Neural cell (in vitro differentiated cells): ENCODE measurements at regions not wholly inside any gene's neighbourhood (a gene's known extent, or its start where the extent isn't known, plus 50 kb on each side); places are given as distances from the start of the nearest gene placed in this dataset.
"Not testable (repeated sequence)": the region's sequence is repeated elsewhere in the genome, so short reads cannot be mapped to it uniquely, and the experiment has no call there.

Experiments used
- EP300 ChIP-seq: fragments of 450-650 bp; conservative IDR thresholded peaks from 2 replicates; pipeline ENCODE4 v1.6.1; 2014; ENCODE audit warnings: antibody characterized with exemption, mild to moderate bottlenecking, moderate library complexity; ENCODE audit not compliant: poor library complexity, severe bottlenecking
- POLR2AphosphoS5 ChIP-seq: IDR thresholded peaks from 2 replicates; pipeline ENCODE4 v1.6.1; 2012
- TF ChIP-seq, protein P1 (sequence below): IDR thresholded peaks from 2 replicates; pipeline ENCODE4 v1.6.1; 2012; ENCODE audit warnings: borderline replicate concordance

DNA sequence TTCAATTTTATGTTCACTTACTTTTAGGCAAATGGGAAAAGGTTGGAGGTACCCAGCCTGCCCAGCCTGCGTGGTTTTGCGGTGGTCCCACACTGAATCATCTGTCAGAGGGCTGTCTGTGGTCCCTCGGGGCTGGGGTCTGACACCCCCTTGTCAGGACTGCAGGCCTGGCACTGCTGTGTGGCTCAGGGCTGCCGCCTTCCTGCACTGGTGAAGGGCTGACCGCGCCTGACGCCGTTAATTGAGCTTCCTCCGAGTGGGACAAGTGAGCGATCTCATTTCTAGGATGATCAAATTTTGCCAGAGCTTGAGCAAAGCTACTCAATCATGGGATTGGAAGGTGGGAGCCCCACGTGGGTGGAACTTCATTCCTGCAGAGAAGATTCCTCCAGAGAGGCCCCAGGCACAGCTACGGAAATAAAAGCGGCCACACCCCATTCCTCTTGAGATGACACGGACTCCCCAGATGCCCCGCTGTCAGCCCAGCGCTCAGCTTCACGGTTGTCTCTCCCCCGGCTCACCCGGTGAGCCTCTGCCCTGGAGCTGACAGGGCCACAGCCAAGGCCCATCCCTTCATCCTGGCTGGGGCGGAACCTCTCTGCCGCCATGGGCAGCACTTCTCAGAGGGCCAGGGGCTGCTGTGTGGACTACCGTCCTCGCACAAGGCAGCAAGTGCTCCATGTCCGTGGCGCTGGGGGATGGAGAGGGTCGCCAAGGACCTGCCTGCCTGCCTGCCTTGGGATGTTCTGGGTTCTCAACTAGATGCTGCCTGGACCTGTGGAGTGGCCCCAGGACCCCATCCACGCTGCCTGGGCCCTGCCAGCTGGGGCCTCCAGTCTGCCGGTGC is 215.5 kb upstream of the SGCG start:
- TF ChIP-seq POLR2AphosphoS5, EP300: not testable (repeated sequence)
- TF ChIP-seq, protein P1, sequence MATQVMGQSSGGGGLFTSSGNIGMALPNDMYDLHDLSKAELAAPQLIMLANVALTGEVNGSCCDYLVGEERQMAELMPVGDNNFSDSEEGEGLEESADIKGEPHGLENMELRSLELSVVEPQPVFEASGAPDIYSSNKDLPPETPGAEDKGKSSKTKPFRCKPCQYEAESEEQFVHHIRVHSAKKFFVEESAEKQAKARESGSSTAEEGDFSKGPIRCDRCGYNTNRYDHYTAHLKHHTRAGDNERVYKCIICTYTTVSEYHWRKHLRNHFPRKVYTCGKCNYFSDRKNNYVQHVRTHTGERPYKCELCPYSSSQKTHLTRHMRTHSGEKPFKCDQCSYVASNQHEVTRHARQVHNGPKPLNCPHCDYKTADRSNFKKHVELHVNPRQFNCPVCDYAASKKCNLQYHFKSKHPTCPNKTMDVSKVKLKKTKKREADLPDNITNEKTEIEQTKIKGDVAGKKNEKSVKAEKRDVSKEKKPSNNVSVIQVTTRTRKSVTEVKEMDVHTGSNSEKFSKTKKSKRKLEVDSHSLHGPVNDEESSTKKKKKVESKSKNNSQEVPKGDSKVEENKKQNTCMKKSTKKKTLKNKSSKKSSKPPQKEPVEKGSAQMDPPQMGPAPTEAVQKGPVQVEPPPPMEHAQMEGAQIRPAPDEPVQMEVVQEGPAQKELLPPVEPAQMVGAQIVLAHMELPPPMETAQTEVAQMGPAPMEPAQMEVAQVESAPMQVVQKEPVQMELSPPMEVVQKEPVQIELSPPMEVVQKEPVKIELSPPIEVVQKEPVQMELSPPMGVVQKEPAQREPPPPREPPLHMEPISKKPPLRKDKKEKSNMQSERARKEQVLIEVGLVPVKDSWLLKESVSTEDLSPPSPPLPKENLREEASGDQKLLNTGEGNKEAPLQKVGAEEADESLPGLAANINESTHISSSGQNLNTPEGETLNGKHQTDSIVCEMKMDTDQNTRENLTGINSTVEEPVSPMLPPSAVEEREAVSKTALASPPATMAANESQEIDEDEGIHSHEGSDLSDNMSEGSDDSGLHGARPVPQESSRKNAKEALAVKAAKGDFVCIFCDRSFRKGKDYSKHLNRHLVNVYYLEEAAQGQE = not testable (repeated sequence)
